PC-3 (cell line): ENCODE measurements at regions not wholly inside any gene's neighbourhood (a gene's known extent, or its start where the extent isn't known, plus 50 kb on each side); places are given as distances from the start of the nearest gene placed in this dataset.

Experiments
- EZH2phosphoT487 ChIP-seq: fragments of 300-600 bp; sonication (generic); IDR thresholded peaks from 2 replicates; pipeline ENCODE4 v1.6.1; 2018; ENCODE audit warnings: mild to moderate bottlenecking, antibody characterized with exemption, low read length, borderline replicate concordance
- TF ChIP-seq, protein P1 (sequence below): fragments of 300-600 bp; sonication (generic); conservative IDR thresholded peaks from 2 replicates; pipeline ENCODE4 v1.5.1; 2017; ENCODE audit warnings: antibody characterized with exemption, low read depth, mild to moderate bottlenecking, low read length

- TF ChIP-seq EZH2phosphoT487: no peak
- TF ChIP-seq, protein P1, sequence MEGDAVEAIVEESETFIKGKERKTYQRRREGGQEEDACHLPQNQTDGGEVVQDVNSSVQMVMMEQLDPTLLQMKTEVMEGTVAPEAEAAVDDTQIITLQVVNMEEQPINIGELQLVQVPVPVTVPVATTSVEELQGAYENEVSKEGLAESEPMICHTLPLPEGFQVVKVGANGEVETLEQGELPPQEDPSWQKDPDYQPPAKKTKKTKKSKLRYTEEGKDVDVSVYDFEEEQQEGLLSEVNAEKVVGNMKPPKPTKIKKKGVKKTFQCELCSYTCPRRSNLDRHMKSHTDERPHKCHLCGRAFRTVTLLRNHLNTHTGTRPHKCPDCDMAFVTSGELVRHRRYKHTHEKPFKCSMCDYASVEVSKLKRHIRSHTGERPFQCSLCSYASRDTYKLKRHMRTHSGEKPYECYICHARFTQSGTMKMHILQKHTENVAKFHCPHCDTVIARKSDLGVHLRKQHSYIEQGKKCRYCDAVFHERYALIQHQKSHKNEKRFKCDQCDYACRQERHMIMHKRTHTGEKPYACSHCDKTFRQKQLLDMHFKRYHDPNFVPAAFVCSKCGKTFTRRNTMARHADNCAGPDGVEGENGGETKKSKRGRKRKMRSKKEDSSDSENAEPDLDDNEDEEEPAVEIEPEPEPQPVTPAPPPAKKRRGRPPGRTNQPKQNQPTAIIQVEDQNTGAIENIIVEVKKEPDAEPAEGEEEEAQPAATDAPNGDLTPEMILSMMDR: no peak
Measured at GRCh38 chr1:60137406-60137805, 63.8 kb upstream of the C1orf87 start.
